Activated T-cell treated with anti-CD3 and anti-CD28 coated beads, Interleukin-2, amount 50 U/mL, for 72 hours (primary cell): ENCODE measurements at regions not wholly inside any gene's neighbourhood (a gene's known extent, or its start where the extent isn't known, plus 50 kb on each side); places are given as distances from the start of the nearest gene placed in this dataset.

Experiments used
- ATAC-seq, 2 donors: fragments of 150-1000 bp; cut with Tn5 transposase; replicated peaks in 1 of 2; 2 replicates each; pipeline ENCODE4 v1.10.0; 2021; ENCODE audit warnings: moderate library complexity in 2 of 2, mild to moderate bottlenecking in 1 of 2
- DNase-seq, 2 donors: peaks; one replicate each; pipeline ENCODE4 v3.0.0; 2021 to 2022; ENCODE audit warnings: mixed read lengths in 1 of 2
- H3K27ac Mint-ChIP-seq: one replicate; pipeline ENCODE4 v1.8.0; 2022; ENCODE audit warnings: mild to moderate bottlenecking, moderate library complexity, mixed read lengths
- H3K27me3 Mint-ChIP-seq: one replicate; pipeline ENCODE4 v1.8.0; 2022; ENCODE audit warnings: low read depth, mixed read lengths
- H3K36me3 Mint-ChIP-seq, 2 donors: one replicate each; pipeline ENCODE4 v1.8.0; 2022; ENCODE audit warnings: mixed read lengths in 2 of 2, mild to moderate bottlenecking in 1 of 2; ENCODE audit not compliant: insufficient read depth in 2 of 2
- H3K4me1 Mint-ChIP-seq: one replicate; pipeline ENCODE4 v1.8.0; 2022; ENCODE audit warnings: low read depth, mixed read lengths
- H3K4me3 Mint-ChIP-seq, 2 donors: one replicate each; pipeline ENCODE4 v1.8.0; 2022; ENCODE audit warnings: mild to moderate bottlenecking in 2 of 2, mixed read lengths in 2 of 2, moderate library complexity in 2 of 2
- H3K9me3 Mint-ChIP-seq, 2 donors: one replicate each; pipeline ENCODE4 v1.8.0; 2022; ENCODE audit warnings: mixed read lengths in 2 of 2

- Mint-ChIP-seq H3K4me3 (no peak overlapping the region), H3K9me3 (peaks cover 0 to 2% of the 10 kb centered on the region in 2 donors), H3K27me3 (peaks cover 9% of the 10 kb centered on the region), H3K4me1 (peaks cover 7% of the 10 kb centered on the region), H3K36me3 (no peaks in the 10 kb centered on the region), H3K27ac (no peak overlapping the region)
- DNase-seq (no peak), ATAC-seq (peak in 1 of 2 donors; percentile 28)
These were observed 97.1 kb downstream of the MEX3B start for GRCh38 chr15:81948751-81949150.

GRCh38 chr15:81948222-81948621 lies 97.6 kb downstream of the MEX3B start:
- peaks cover 9% of the 10 kb centered on the region for H3K27me3 Mint-ChIP-seq
- DNase-seq, result no peak

GRCh38 chr15:81947548-81947947 lies 98.3 kb downstream of the MEX3B start:
- ATAC-seq (no peak), DNase-seq (no peak)
- no peaks in the 10 kb centered on the region for H3K36me3 Mint-ChIP-seq
- peaks cover 7% of the 10 kb centered on the region for H3K4me1 Mint-ChIP-seq
- peaks cover 0 to 2% of the 10 kb centered on the region in 2 donors for H3K9me3 Mint-ChIP-seq
- no peak overlapping the region for H3K4me3 Mint-ChIP-seq
- H3K27me3 Mint-ChIP-seq, result peaks cover 12% of the 10 kb centered on the region
- no peak overlapping the region for H3K27ac Mint-ChIP-seq

More at GRCh38 chr15:81948222-81948621, 97.6 kb downstream of the MEX3B start:
- H3K9me3 Mint-ChIP-seq, result peaks cover 0 to 2% of the 10 kb centered on the region in 2 donors
- peaks cover 7% of the 10 kb centered on the region for H3K4me1 Mint-ChIP-seq
- no peak overlapping the region for H3K4me3 Mint-ChIP-seq
- H3K27ac Mint-ChIP-seq, result no peak overlapping the region
- H3K36me3 Mint-ChIP-seq, result no peaks in the 10 kb centered on the region
- ATAC-seq, result no peak

- peaks cover 0 to under 1% of the 10 kb centered on the region in 2 donors for H3K36me3 Mint-ChIP-seq
- no peak overlapping the region for H3K27ac Mint-ChIP-seq
- ATAC-seq (no peak), DNase-seq (no peak)
- peaks cover 0 to under 1% of the 10 kb centered on the region in 2 donors for H3K9me3 Mint-ChIP-seq
- H3K4me3 Mint-ChIP-seq, result no peak overlapping the region
- peaks cover 7% of the 10 kb centered on the region for H3K4me1 Mint-ChIP-seq
- peaks cover 23% of the 10 kb centered on the region for H3K27me3 Mint-ChIP-seq
These were observed 100.7 kb downstream of the MEX3B start for GRCh38 chr15:81945014-81945615.

GRCh38 chr15:81942655-81943195 lies 103.1 kb downstream of the MEX3B start:
- no peak overlapping the region for H3K4me3 Mint-ChIP-seq
- DNase-seq (no peak), ATAC-seq (no peak)
- H3K36me3 Mint-ChIP-seq, result peaks cover 0 to 2% of the 10 kb centered on the region in 2 donors
- H3K27ac Mint-ChIP-seq, result no peak overlapping the region
- peaks cover 0 to 2% of the 10 kb centered on the region in 2 donors for H3K9me3 Mint-ChIP-seq
- no peaks in the 10 kb centered on the region for H3K4me1 Mint-ChIP-seq
- peaks cover 35% of the 10 kb centered on the region for H3K27me3 Mint-ChIP-seq

GRCh38 chr15:81942157-81942556 lies 103.7 kb downstream of the MEX3B start:
- Mint-ChIP-seq H3K36me3 (peaks cover 0 to 2% of the 10 kb centered on the region in 2 donors), H3K4me1 (no peaks in the 10 kb centered on the region), H3K9me3 (peaks cover 0 to 2% of the 10 kb centered on the region in 2 donors), H3K27ac (no peak overlapping the region), H3K4me3 (no peak overlapping the region), H3K27me3 (peaks cover 41% of the 10 kb centered on the region)
- ATAC-seq (no peak), DNase-seq (no peak)

- ATAC-seq (no peak), DNase-seq (no peak)
These were observed 104.3 kb downstream of the MEX3B start for GRCh38 chr15:81941479-81941878.

GRCh38 chr15:81940467-81941451 lies 105.1 kb downstream of the MEX3B start:
- Mint-ChIP-seq H3K9me3 (peaks cover 0 to 2% of the 10 kb centered on the region in 2 donors), H3K27me3 (peaks cover 42% of the 10 kb centered on the region), H3K4me1 (no peaks in the 10 kb centered on the region), H3K4me3 (no peak overlapping the region), H3K36me3 (peaks cover 0 to 2% of the 10 kb centered on the region in 2 donors), H3K27ac (no peak overlapping the region)
- no peak for ATAC-seq
- DNase-seq, result no peak

More at GRCh38 chr15:81941479-81941878, 104.3 kb downstream of the MEX3B start:
- H3K27ac Mint-ChIP-seq, result no peak overlapping the region
- no peak overlapping the region for H3K4me3 Mint-ChIP-seq
- peaks cover 0 to 2% of the 10 kb centered on the region in 2 donors for H3K9me3 Mint-ChIP-seq
- peaks cover 42% of the 10 kb centered on the region for H3K27me3 Mint-ChIP-seq
- no peaks in the 10 kb centered on the region for H3K4me1 Mint-ChIP-seq
- peaks cover 0 to 2% of the 10 kb centered on the region in 2 donors for H3K36me3 Mint-ChIP-seq

GRCh38 chr15:81939604-81940440 lies 106.0 kb downstream of the MEX3B start:
- peaks cover 42% of the 10 kb centered on the region for H3K27me3 Mint-ChIP-seq
- no peak overlapping the region for H3K4me3 Mint-ChIP-seq
- ATAC-seq (no peak), DNase-seq (peak; percentile 2 to 33)
- H3K36me3 Mint-ChIP-seq, result peaks cover 0 to 2% of the 10 kb centered on the region in 2 donors
- H3K4me1 Mint-ChIP-seq, result no peaks in the 10 kb centered on the region
- H3K27ac Mint-ChIP-seq, result no peak overlapping the region
- peaks cover 0 to 2% of the 10 kb centered on the region in 2 donors for H3K9me3 Mint-ChIP-seq

- ATAC-seq (no peak), DNase-seq (no peak)
- Mint-ChIP-seq H3K36me3 (peaks cover 0 to 2% of the 10 kb centered on the region in 2 donors), H3K4me1 (no peaks in the 10 kb centered on the region), H3K9me3 (peaks cover 0 to 2% of the 10 kb centered on the region in 2 donors), H3K27me3 (peaks cover 36% of the 10 kb centered on the region), H3K4me3 (no peak overlapping the region), H3K27ac (no peak overlapping the region)
These were observed 108.6 kb downstream of the MEX3B start for GRCh38 chr15:81937189-81937588.

GRCh38 chr15:81930582-81931369 lies 115.0 kb downstream of the MEX3B start:
- H3K4me3 Mint-ChIP-seq, result no peak overlapping the region

GRCh38 chr15:81929557-81929956 lies 116.3 kb downstream of the MEX3B start:
- DNase-seq, result no peak
- no peak overlapping the region for H3K4me3 Mint-ChIP-seq
- H3K9me3 Mint-ChIP-seq, result no peaks in the 10 kb centered on the region
- no peak for ATAC-seq
- H3K36me3 Mint-ChIP-seq, result no peaks in the 10 kb centered on the region
- H3K4me1 Mint-ChIP-seq, result no peaks in the 10 kb centered on the region
- no peak overlapping the region for H3K27ac Mint-ChIP-seq
- H3K27me3 Mint-ChIP-seq, result no peaks in the 10 kb centered on the region

More at GRCh38 chr15:81930582-81931369, 115.0 kb downstream of the MEX3B start:
- Mint-ChIP-seq H3K36me3 (no peaks in the 10 kb centered on the region), H3K4me1 (no peaks in the 10 kb centered on the region), H3K9me3 (no peaks in the 10 kb centered on the region), H3K27me3 (no peaks in the 10 kb centered on the region), H3K27ac (no peak overlapping the region)
- DNase-seq (no peak), ATAC-seq (no peak)
